ENCODE measurements at regions not wholly inside any gene's neighbourhood (a gene's known extent, or its start where the extent isn't known, plus 50 kb on each side); places are given as distances from the start of the nearest gene placed in this dataset.

- H3K4me3 ChIP-seq (ENCODE audit: low read depth, low read length) = no peak overlapping the region
- ChIA-PET CTCF (interaction anchor here (1.2 kb wide), 1 partner anchor 13 kb away, joined by 3 read pairs; no protein-coding TSS in a partner anchor), POLR2A (no interaction called here)
- H3K4me1 ChIP-seq (ENCODE audit: control insufficient read depth, insufficient read depth, low read length) = no peaks in the 10 kb centered on the region
- no peak overlapping the region for H3K27ac ChIP-seq (ENCODE audit: extremely low read depth, low read depth, low read length)
- H3K36me3 ChIP-seq (ENCODE audit: control insufficient read depth in 2 of 2, insufficient read depth in 1 of 2, low read length in 2 of 2) = no peaks in the 10 kb centered on the region
- no peak for TF ChIP-seq ZNF404 (tag by site-specific recombination; IDR thresholded peaks at IDR 0.05)
- TF ChIP-seq HIC1 (tag by site-specific recombination; IDR thresholded peaks at IDR 0.05) = no peak
- TF ChIP-seq INSM2 (tag by site-specific recombination; IDR thresholded peaks at IDR 0.05) = no peak
- no peaks in the 10 kb centered on the region for H3K9me3 ChIP-seq (ENCODE audit: control insufficient read depth, insufficient read depth, low read depth, low read length)
These were observed 178.4 kb upstream of the PARP11 start for GRCh38 chr12:4051596-4051995.

- CTCF ChIA-PET = interaction anchor here (0.6 to 1.5 kb wide), 4 partner anchors 12 to 315 kb away, joined by 3 to 4 read pairs (median 3); no protein-coding TSS in a partner anchor
- POLR2A ChIA-PET = no interaction called here
These were observed 177.1 kb upstream of the PARP11 start for GRCh38 chr12:4050340-4050739.

GRCh38 chr12:4049298-4050080 lies 176.3 kb upstream of the PARP11 start:
- Histone ChIP-seq H3K27ac (ENCODE audit: extremely low read depth, low read depth, low read length) (no peak overlapping the region), H3K9me3 (ENCODE audit: control insufficient read depth, insufficient read depth, low read depth, low read length) (no peaks in the 10 kb centered on the region), H3K4me1 (ENCODE audit: control insufficient read depth, insufficient read depth, low read length) (no peaks in the 10 kb centered on the region), H3K4me3 (ENCODE audit: low read depth, low read length) (no peak overlapping the region), H3K36me3 (ENCODE audit: control insufficient read depth in 2 of 2, insufficient read depth in 1 of 2, low read length in 2 of 2) (no peaks in the 10 kb centered on the region)
- ChIA-PET CTCF (interaction anchor here (0.8 to 1.7 kb wide), 4 partner anchors 11 to 227 kb away, joined by 3 to 4 read pairs (median 3); no protein-coding TSS in a partner anchor), POLR2A (no interaction called here)
- TF ChIP-seq ELK4 (IDR thresholded peaks at IDR 0.05; ENCODE audit: borderline replicate concordance, low read depth, low read length) (no peak), ZNF239 (tag by site-specific recombination; IDR thresholded peaks at IDR 0.05) (no peak), ZNF558 (tag by site-specific recombination; IDR thresholded peaks at IDR 0.05) (no peak), ZNF121 (tag by site-specific recombination; IDR thresholded peaks at IDR 0.05) (no peak), CTCF (tag by site-specific recombination; IDR thresholded peaks at IDR 0.05) (no peak), ZNF610 (tag by site-specific recombination; IDR thresholded peaks at IDR 0.05; ENCODE audit: borderline replicate concordance) (no peak), ZNF692 (tag by site-specific recombination; IDR thresholded peaks at IDR 0.05) (no peak), ZNF214 (tag by site-specific recombination; IDR thresholded peaks at IDR 0.05; ENCODE audit: borderline replicate concordance) (no peak), ZNF366 (tag by site-specific recombination; conservative IDR thresholded peaks at IDR 0.05) (no peak), PBX3 (CRISPR knock-in tag; IDR thresholded peaks at IDR 0.05) (no peak), ZNF416 (tag by site-specific recombination; IDR thresholded peaks at IDR 0.05) (no peak), ZNF24 (tag by site-specific recombination; IDR thresholded peaks at IDR 0.05) (no peak), ZNF501 (tag by site-specific recombination; IDR thresholded peaks at IDR 0.05) (no peak), MZF1 (tag by site-specific recombination; IDR thresholded peaks at IDR 0.05; ENCODE audit: borderline replicate concordance) (no peak)

More at GRCh38 chr12:4050340-4050739, 177.1 kb upstream of the PARP11 start:
- no peak for TF ChIP-seq ZNF292 (tag by site-specific recombination; IDR thresholded peaks at IDR 0.05; ENCODE audit: borderline replicate concordance, low read depth)
- no peak for TF ChIP-seq KLF16 (tag by site-specific recombination; IDR thresholded peaks at IDR 0.05)
- no peak for TF ChIP-seq ZNF677 (tag by site-specific recombination; IDR thresholded peaks at IDR 0.05)
- TF ChIP-seq ZNF654 (tag by site-specific recombination; IDR thresholded peaks at IDR 0.05; ENCODE audit: low read depth) = no peak
- no peak for TF ChIP-seq ZNF37A (tag by site-specific recombination; IDR thresholded peaks at IDR 0.05)
- TF ChIP-seq ZNF223 (tag by site-specific recombination; IDR thresholded peaks at IDR 0.05) = no peak
- no peak for TF ChIP-seq ZNF121 (tag by site-specific recombination; IDR thresholded peaks at IDR 0.05)
- no peak for TF ChIP-seq ZNF473 (tag by site-specific recombination; IDR thresholded peaks at IDR 0.05)
- no peak for TF ChIP-seq ZNF560 (tag by site-specific recombination; IDR thresholded peaks at IDR 0.05; ENCODE audit: borderline replicate concordance)
- no peak for TF ChIP-seq ZNF670 (tag by site-specific recombination; IDR thresholded peaks at IDR 0.05; ENCODE audit: low read depth)
- TF ChIP-seq PRDM1 (tag by site-specific recombination; IDR thresholded peaks at IDR 0.05) = no peak
- H3K4me3 ChIP-seq (ENCODE audit: low read depth, low read length) = no peak overlapping the region
- no peaks in the 10 kb centered on the region for H3K4me1 ChIP-seq (ENCODE audit: control insufficient read depth, insufficient read depth, low read length)
- H3K36me3 ChIP-seq (ENCODE audit: control insufficient read depth in 2 of 2, insufficient read depth in 1 of 2, low read length in 2 of 2) = no peaks in the 10 kb centered on the region
- H3K27ac ChIP-seq (ENCODE audit: extremely low read depth, low read depth, low read length) = no peak overlapping the region
- H3K9me3 ChIP-seq (ENCODE audit: control insufficient read depth, insufficient read depth, low read depth, low read length) = no peaks in the 10 kb centered on the region
